ENCODE measurements at regions not wholly inside any gene's neighbourhood (a gene's known extent, or its start where the extent isn't known, plus 50 kb on each side); places are given as distances from the start of the nearest gene placed in this dataset.

DNA sequence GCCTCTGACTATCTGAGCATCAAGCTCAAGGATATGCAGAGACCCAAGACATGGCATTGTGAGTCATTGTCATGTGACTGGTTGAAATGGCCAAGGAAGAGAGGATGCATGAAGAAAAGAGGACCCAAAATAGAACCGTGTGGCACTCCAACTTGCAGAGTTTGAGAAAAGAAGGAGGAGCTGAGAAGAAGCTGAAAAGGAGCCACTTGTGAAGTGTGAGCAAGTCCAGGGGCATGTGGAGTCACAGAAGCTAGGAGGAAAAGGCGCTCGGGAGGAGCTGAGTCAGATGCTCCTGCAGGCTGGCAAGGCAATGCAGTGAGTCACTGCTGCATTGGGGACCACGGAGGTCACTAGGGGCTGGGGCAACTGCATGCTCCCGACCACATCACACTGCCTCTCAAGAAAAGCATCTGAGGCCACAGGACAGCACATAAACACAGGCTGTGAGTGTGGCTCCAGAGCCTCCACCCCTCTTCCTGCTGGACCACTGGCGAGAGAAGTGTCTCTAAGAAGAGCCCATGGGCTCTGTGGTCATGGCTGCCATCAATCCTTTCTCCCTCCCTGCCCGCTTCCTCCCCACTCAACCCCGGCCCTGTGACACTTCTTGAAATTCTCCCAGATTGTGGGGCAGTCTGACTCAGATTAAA lies 197.6 kb downstream of the DRD1 start:
- H3K4me3 ChIP-seq = no peak overlapping the region
- peaks cover 0 to 8% (median 6%) of the 10 kb centered on the region in 3 donors for H3K4me1 ChIP-seq
- H3K36me3 ChIP-seq = no peaks in the 10 kb centered on the region
- H3K27ac ChIP-seq = peak overlapping the region in 1 of 4 donors; percentile 25
- DNase-seq = no peak
- H3K27me3 ChIP-seq = peaks cover 0 to 25% (median 0%) of the 10 kb centered on the region in 4 donors
- no peaks in the 10 kb centered on the region for H3K9me3 ChIP-seq
- 22 to 26% methylated on average over 8 of the region's 8 CpGs for WGBS, 2 donors
- intact Hi-C loops (cut with DNase I) = no loop called here
- no peak for TF ChIP-seq POLR2A (IDR thresholded peaks at IDR 0.05)
- TF ChIP-seq CTCF (IDR thresholded peaks at IDR 0.05) = no peak

- peaks cover 0 to 24% (median 0%) of the 10 kb centered on the region in 4 donors for H3K27me3 ChIP-seq
- H3K27ac ChIP-seq = no peak overlapping the region
- 50 to 74% methylated on average over 2 to 4 of the region's 6 CpGs for WGBS, 2 donors
- H3K4me1 ChIP-seq = peaks cover 0 to 8% (median 6%) of the 10 kb centered on the region in 3 donors
- no peaks in the 10 kb centered on the region for H3K36me3 ChIP-seq
- H3K4me3 ChIP-seq = no peak overlapping the region
- no peak for DNase-seq
- no peaks in the 10 kb centered on the region for H3K9me3 ChIP-seq
- intact Hi-C loops (cut with DNase I) = no loop called here
- TF ChIP-seq CTCF (IDR thresholded peaks at IDR 0.05) (no peak), POLR2A (IDR thresholded peaks at IDR 0.05) (no peak)
These were observed 200.5 kb downstream of the DRD1 start for GRCh38 chr5:175243441-175243840.

DNA sequence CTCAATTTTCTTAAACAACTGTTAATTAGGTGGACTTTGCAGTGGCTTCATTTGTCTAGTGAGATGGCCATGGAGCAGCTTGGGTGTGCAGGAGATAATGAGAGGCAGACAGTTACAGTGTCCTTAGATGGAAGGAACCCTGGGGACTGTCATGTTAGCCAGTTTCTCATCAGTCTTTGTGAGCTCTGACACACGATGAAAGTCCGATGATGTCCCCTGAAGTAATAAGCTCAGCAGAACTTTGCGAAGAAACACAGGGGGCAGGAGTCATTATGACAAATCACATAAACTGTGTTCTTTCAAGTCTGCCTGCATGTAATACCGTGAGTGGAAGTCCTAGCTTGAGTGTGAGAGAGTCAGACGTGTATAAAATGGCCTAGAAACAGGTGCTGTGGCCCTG lies 201.8 kb downstream of the DRD1 start:
- no peaks in the 10 kb centered on the region for H3K36me3 ChIP-seq
- WGBS, 2 donors = 76 to 78% methylated on average over 5 of the region's 5 CpGs
- peaks cover 0 to 19% (median 0%) of the 10 kb centered on the region in 4 donors for H3K27me3 ChIP-seq
- intact Hi-C loops (cut with DNase I) = no loop called here
- DNase-seq = no peak
- H3K9me3 ChIP-seq = no peaks in the 10 kb centered on the region
- peaks cover 0 to 7% (median 6%) of the 10 kb centered on the region in 3 donors for H3K4me1 ChIP-seq
- H3K4me3 ChIP-seq = no peak overlapping the region
- TF ChIP-seq POLR2A (IDR thresholded peaks at IDR 0.05) (no peak), CTCF (IDR thresholded peaks at IDR 0.05) (no peak)
- no peak overlapping the region for H3K27ac ChIP-seq

- no peak for DNase-seq
- H3K4me1 ChIP-seq = no peaks in the 10 kb centered on the region
- H3K4me3 ChIP-seq = no peak overlapping the region
- no peaks in the 10 kb centered on the region for H3K36me3 ChIP-seq
- intact Hi-C loops (cut with DNase I) = no loop called here
- H3K27ac ChIP-seq = no peak overlapping the region
- peaks cover 0 to 24% (median 0%) of the 10 kb centered on the region in 4 donors for H3K27me3 ChIP-seq
- WGBS, 2 donors = 81 to 82% methylated on average over 5 of the region's 5 CpGs
- no peaks in the 10 kb centered on the region for H3K9me3 ChIP-seq
- TF ChIP-seq POLR2A (IDR thresholded peaks at IDR 0.05) (no peak), CTCF (IDR thresholded peaks at IDR 0.05) (no peak)
These were observed 205.7 kb downstream of the DRD1 start for GRCh38 chr5:175238326-175238725.

GRCh38 chr5:175236176-175236575 lies 207.8 kb downstream of the DRD1 start:
- Histone ChIP-seq H3K9me3 (no peaks in the 10 kb centered on the region), H3K36me3 (no peaks in the 10 kb centered on the region), H3K27ac (no peak overlapping the region), H3K27me3 (peaks cover 0 to 20% (median 0%) of the 10 kb centered on the region in 4 donors), H3K4me1 (no peaks in the 10 kb centered on the region), H3K4me3 (no peak overlapping the region)
- intact Hi-C loops (cut with DNase I) = no loop called here
- DNase-seq = no peak
- WGBS, 2 donors = 84 to 85% methylated on average over 6 of the region's 6 CpGs
- no peak for TF ChIP-seq POLR2A (IDR thresholded peaks at IDR 0.05)
- no peak for TF ChIP-seq CTCF (IDR thresholded peaks at IDR 0.05)

Data from esophagus squamous epithelium (tissue), 5 donors.